HCT116 (cell line): ENCODE measurements at regions not wholly inside any gene's neighbourhood (a gene's known extent, or its start where the extent isn't known, plus 50 kb on each side); places are given as distances from the start of the nearest gene placed in this dataset.

ENCODE experiments used
- ATAC-seq: fragments of 200-7000 bp; cut with Tn5 transposase; 2 replicates; pipeline ENCODE4 v1.9.1; 2020; ENCODE audit warnings: mild to moderate bottlenecking, moderate library complexity
- BruUV-seq: library from RNA; stranded (reverse); fragments of 400-500 nt; replicated peaks from 2 replicates; lab custom pipeline; 2021; lab: Mats Ljungman, UMichigan
- CTCF ChIA-PET: fragments of 300-600 bp; sonication (Branson Sonifier 250); formaldehyde crosslinking; loops from one replicate; lab custom pipeline; 2021; ENCODE audit warnings: antibody characterized with exemption; lab: Charles Lee
- POLR2A ChIA-PET: fragments of 300-600, 350-600 bp; sonication (Branson Sonifier 250); formaldehyde crosslinking; loops from one replicate; lab custom pipeline; 2021; ENCODE audit warnings: antibody characterized with exemption; lab: Charles Lee
- RAD21 ChIA-PET, 2 experiments: fragments of 300-600 bp; sonication (Branson Sonifier 250); formaldehyde crosslinking; loops; one replicate each; lab custom pipeline; 2023; ENCODE audit warnings: low total read pairs in 2 of 2; ENCODE audit not compliant: uncharacterized antibody in 2 of 2, unreplicated experiment in 2 of 2, low non-redundant PET in 1 of 2; lab: Charles Lee
- DNase-seq: peaks from one replicate; pipeline ENCODE4 v3.0.0-alpha.2; 2010; ENCODE audit warnings: low read depth, low spot score
- H2AFZ ChIP-seq: fragments of 200-600 bp; shearing (Covaris generic), sonication (generic); 2 replicates; pipeline ENCODE4 v1.6.1; 2017; ENCODE audit warnings: low read depth, mixed run types, mixed read lengths, antibody characterized with exemption, low read length; ENCODE audit not compliant: poor library complexity, severe bottlenecking
- H3K27ac ChIP-seq: 2 replicates; pipeline ENCODE4 v1.5.1; 2012; ENCODE audit warnings: low read depth, low read length
- H3K27me3 ChIP-seq: fragments of 200-600 bp; sonication (generic); 2 replicates; pipeline ENCODE4 v1.6.1; 2016; ENCODE audit warnings: mixed run types, low read length, mixed read lengths; ENCODE audit not compliant: insufficient read depth
- H3K36me3 ChIP-seq, 2 experiments: fragments of 200-500 bp in 1 of 2; fragments of 200-600 bp in 1 of 2; sonication (Bioruptor generic) in 1 of 2; sonication (generic) in 1 of 2; 2 replicates each; pipeline versions ENCODE4 v1.5.1 to v1.6.1; 2014 to 2016; ENCODE audit warnings: low read length in 2 of 2, inconsistent platforms in 1 of 2, mixed read lengths in 1 of 2, mixed run types in 1 of 2; ENCODE audit not compliant: insufficient read depth in 2 of 2, control insufficient read depth in 1 of 2
- H3K4me1 ChIP-seq, 2 experiments: fragments of 200-600 bp in 1 of 2; sonication (generic) in 1 of 2; 2 replicates each; pipeline versions ENCODE4 v1.5.1 to v1.6.1; 2012 to 2017; ENCODE audit warnings: low read length in 2 of 2, inconsistent platforms in 1 of 2, mild to moderate bottlenecking in 1 of 2, mixed read lengths in 1 of 2, mixed run types in 1 of 2, moderate library complexity in 1 of 2; ENCODE audit not compliant: insufficient read depth in 2 of 2, control insufficient read depth in 1 of 2
- H3K4me2 ChIP-seq: fragments of 200-600 bp; sonication (generic); 2 replicates; pipeline ENCODE4 v1.6.1; 2017; ENCODE audit warnings: mixed run types, low read length, mixed read lengths
- H3K4me3 ChIP-seq, 2 experiments: fragments of 200-600 bp in 1 of 2; sonication (generic) in 1 of 2; replicated peaks in 1 of 2; 2 replicates each; pipeline ENCODE4 v1.5.1; 2011 to 2016; ENCODE audit warnings: low read length in 2 of 2, control low read depth in 1 of 2, low read depth in 1 of 2, mild to moderate bottlenecking in 1 of 2, mixed read lengths in 1 of 2, mixed run types in 1 of 2
- H3K79me2 ChIP-seq: fragments of 200-600 bp; sonication (generic); 2 replicates; pipeline ENCODE4 v1.6.1; 2017; ENCODE audit warnings: mild to moderate bottlenecking, mixed run types, low read length, moderate library complexity, mixed read lengths; ENCODE audit not compliant: insufficient read depth
- H3K9ac ChIP-seq: fragments of 200-600 bp; sonication (generic); 2 replicates; pipeline ENCODE4 v1.6.1; 2016; ENCODE audit warnings: low read length, mixed read lengths
- H3K9me2 ChIP-seq: fragments of 200-600 bp; sonication (generic), shearing (Covaris generic); 2 replicates; pipeline ENCODE4 v1.6.1; 2017; ENCODE audit warnings: mixed run types, mild to moderate bottlenecking, moderate library complexity; ENCODE audit not compliant: insufficient read depth
- H3K9me3 ChIP-seq, 2 experiments: fragments of 200-500 bp in 1 of 2; fragments of 200-600 bp in 1 of 2; sonication (Bioruptor generic) in 1 of 2; sonication (generic) in 1 of 2; 2 replicates each; pipeline ENCODE4 v1.6.1; 2014 to 2017; ENCODE audit warnings: low read length in 2 of 2, mixed read lengths in 2 of 2, inconsistent platforms in 1 of 2, low read depth in 1 of 2, mild to moderate bottlenecking in 1 of 2, mixed run types in 1 of 2, moderate library complexity in 1 of 2; ENCODE audit not compliant: control insufficient read depth in 1 of 2, insufficient read depth in 1 of 2
- H4K20me1 ChIP-seq: fragments of 200-600 bp; sonication (generic), shearing (Covaris generic); 2 replicates; pipeline ENCODE4 v1.6.1; 2017; ENCODE audit warnings: mixed run types, mild to moderate bottlenecking, moderate library complexity; ENCODE audit not compliant: insufficient read depth
- EGR1 ChIP-seq: IDR thresholded peaks from 2 replicates; pipeline ENCODE4 v1.6.1; 2012; ENCODE audit warnings: low read depth
- EZH2 ChIP-seq: fragments of 200-600 bp; sonication (generic); IDR thresholded peaks from 2 replicates; pipeline ENCODE4 v1.6.1; 2017; ENCODE audit warnings: antibody characterized with exemption, mixed run types
- RAD21 ChIP-seq: IDR thresholded peaks from 2 replicates; pipeline ENCODE4 v1.6.1; 2012; ENCODE audit warnings: low read depth, mild to moderate bottlenecking
- SRF ChIP-seq: IDR thresholded peaks from 2 replicates; pipeline ENCODE4 v1.6.1; 2012; ENCODE audit warnings: low read depth
- intact Hi-C: fragments of 100-400 bp; cut with micrococcal nuclease; formaldehyde crosslinking; loops from 2 replicates; pipeline ENCODE4 v1.10.0; 2022
- TF ChIP-seq, protein P1 (sequence below), 3 experiments: fragments of 200-600 bp in 1 of 3; sonication (generic) in 1 of 3; IDR thresholded peaks in 2 of 3; conservative IDR thresholded peaks in 1 of 3; 2 replicates each; pipeline ENCODE4 v1.5.1; 2012 to 2017; ENCODE audit warnings: low read depth in 2 of 3, low read length in 2 of 3, antibody characterized with exemption in 1 of 3, borderline replicate concordance in 1 of 3, control low read depth in 1 of 3, mild to moderate bottlenecking in 1 of 3, mixed read lengths in 1 of 3, mixed run types in 1 of 3, moderate library complexity in 1 of 3; ENCODE audit not compliant: insufficient read depth in 1 of 3
- TF ChIP-seq, protein P2 (sequence below): IDR thresholded peaks from 2 replicates; pipeline ENCODE4 v1.6.1; 2012; ENCODE audit warnings: low read depth

DNA sequence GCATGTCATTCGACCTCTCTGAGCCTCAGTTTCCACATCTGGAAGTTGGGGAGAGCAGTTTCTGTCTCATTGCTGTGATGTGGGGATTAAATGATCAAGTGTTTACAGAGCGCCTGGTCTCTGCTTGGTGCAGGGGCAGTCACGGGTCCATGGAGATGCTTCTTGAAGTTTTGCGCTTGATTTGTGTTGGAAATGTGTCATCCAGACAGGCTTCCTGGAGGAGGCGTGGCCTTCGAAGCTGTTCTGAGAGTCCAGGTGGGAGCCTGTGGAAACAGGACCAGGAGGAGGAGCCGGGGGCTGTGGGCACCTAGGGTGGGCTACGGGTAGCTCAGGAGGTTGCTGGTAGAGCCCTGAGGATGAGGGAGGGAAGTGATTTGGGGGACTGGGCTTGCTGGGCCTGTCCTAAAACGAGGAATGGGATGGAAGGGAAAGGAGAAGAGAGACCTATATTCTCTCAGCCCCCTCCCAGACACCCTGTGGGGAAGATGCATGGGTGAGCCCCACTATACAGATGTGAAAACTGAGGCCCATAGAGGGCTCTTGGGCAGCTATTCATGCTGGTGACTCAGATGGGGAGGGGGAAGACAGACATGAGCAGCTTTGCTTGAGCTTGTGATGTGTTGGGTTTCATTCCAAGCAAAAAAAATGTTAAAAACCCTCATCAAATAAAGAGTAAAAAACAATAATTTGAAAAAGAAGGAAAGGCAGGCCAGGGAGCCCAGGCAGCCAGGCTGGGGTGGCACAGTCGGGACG lies 107.2 kb upstream of the WNT4 start:
- Histone ChIP-seq H3K4me2 (no peak overlapping the region), H2AFZ (no peak overlapping the region), H3K9ac (no peak overlapping the region), H3K27me3 (no peaks in the 10 kb centered on the region), H3K36me3 (no peaks in the 10 kb centered on the region), H3K27ac (no peak overlapping the region), H3K9me3 (no peaks in the 10 kb centered on the region), H3K4me1 (peaks cover 3 to 8% of the 10 kb centered on the region in 2 experiments; a peak in 3 of 4 replicates), H4K20me1 (no peaks in the 10 kb centered on the region), H3K79me2 (no peaks in the 10 kb centered on the region), H3K9me2 (no peaks in the 10 kb centered on the region), H3K4me3 (no peak overlapping the region)
- TF ChIP-seq, protein P1, sequence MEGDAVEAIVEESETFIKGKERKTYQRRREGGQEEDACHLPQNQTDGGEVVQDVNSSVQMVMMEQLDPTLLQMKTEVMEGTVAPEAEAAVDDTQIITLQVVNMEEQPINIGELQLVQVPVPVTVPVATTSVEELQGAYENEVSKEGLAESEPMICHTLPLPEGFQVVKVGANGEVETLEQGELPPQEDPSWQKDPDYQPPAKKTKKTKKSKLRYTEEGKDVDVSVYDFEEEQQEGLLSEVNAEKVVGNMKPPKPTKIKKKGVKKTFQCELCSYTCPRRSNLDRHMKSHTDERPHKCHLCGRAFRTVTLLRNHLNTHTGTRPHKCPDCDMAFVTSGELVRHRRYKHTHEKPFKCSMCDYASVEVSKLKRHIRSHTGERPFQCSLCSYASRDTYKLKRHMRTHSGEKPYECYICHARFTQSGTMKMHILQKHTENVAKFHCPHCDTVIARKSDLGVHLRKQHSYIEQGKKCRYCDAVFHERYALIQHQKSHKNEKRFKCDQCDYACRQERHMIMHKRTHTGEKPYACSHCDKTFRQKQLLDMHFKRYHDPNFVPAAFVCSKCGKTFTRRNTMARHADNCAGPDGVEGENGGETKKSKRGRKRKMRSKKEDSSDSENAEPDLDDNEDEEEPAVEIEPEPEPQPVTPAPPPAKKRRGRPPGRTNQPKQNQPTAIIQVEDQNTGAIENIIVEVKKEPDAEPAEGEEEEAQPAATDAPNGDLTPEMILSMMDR (IDR thresholded peaks at IDR 0.05 in 2 of 3, conservative IDR thresholded peaks at IDR 0.05 in 1 of 3; ENCODE audit: borderline replicate concordance in 1 of 3, insufficient read depth in 1 of 3, low read depth in 2 of 3, low read length in 2 of 3) = no peak
- TF ChIP-seq SRF = no peak
- no peak for TF ChIP-seq EZH2
- TF ChIP-seq RAD21 = no peak
- TF ChIP-seq, protein P2, sequence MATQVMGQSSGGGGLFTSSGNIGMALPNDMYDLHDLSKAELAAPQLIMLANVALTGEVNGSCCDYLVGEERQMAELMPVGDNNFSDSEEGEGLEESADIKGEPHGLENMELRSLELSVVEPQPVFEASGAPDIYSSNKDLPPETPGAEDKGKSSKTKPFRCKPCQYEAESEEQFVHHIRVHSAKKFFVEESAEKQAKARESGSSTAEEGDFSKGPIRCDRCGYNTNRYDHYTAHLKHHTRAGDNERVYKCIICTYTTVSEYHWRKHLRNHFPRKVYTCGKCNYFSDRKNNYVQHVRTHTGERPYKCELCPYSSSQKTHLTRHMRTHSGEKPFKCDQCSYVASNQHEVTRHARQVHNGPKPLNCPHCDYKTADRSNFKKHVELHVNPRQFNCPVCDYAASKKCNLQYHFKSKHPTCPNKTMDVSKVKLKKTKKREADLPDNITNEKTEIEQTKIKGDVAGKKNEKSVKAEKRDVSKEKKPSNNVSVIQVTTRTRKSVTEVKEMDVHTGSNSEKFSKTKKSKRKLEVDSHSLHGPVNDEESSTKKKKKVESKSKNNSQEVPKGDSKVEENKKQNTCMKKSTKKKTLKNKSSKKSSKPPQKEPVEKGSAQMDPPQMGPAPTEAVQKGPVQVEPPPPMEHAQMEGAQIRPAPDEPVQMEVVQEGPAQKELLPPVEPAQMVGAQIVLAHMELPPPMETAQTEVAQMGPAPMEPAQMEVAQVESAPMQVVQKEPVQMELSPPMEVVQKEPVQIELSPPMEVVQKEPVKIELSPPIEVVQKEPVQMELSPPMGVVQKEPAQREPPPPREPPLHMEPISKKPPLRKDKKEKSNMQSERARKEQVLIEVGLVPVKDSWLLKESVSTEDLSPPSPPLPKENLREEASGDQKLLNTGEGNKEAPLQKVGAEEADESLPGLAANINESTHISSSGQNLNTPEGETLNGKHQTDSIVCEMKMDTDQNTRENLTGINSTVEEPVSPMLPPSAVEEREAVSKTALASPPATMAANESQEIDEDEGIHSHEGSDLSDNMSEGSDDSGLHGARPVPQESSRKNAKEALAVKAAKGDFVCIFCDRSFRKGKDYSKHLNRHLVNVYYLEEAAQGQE = no peak
- no peak for TF ChIP-seq EGR1
- intact Hi-C loops = no loop called here
- no TSS peak for BruUV-seq
- ATAC-seq = no peak
- DNase-seq = no peak
- ChIA-PET CTCF (no interaction called here), RAD21 (no interaction called here), POLR2A (no interaction called here)
